Psoas muscle (tissue), 7 donors: ENCODE measurements at regions not wholly inside any gene's neighbourhood (a gene's known extent, or its start where the extent isn't known, plus 50 kb on each side); places are given as distances from the start of the nearest gene placed in this dataset.

Experiments used
- ATAC-seq, 4 donors: fragments of 200-7000 bp; cut with Tn5 transposase; one replicate each; pipeline ENCODE4 v1.9.1; 2020; ENCODE audit warnings: moderate library complexity in 3 of 4, mild to moderate bottlenecking in 2 of 4
- DNase-seq, 2 donors: peaks; one replicate each; pipeline ENCODE4 v3.0.0-alpha.2; 2020
- H3K27ac ChIP-seq: fragments of 200-600 bp; one replicate; pipeline ENCODE4 v1.8.0; 2022
- H3K27me3 ChIP-seq, 3 donors: fragments of 200-600 bp in 1 of 3; one replicate each; pipeline versions ENCODE4 v1.6.1 to v1.8.0; 2013 to 2022; ENCODE audit warnings: low read length in 2 of 3, mild to moderate bottlenecking in 2 of 3, moderate library complexity in 1 of 3; ENCODE audit not compliant: insufficient read depth in 3 of 3
- H3K36me3 ChIP-seq, 2 donors: fragments of 200-600 bp in 1 of 2; one replicate each; pipeline versions ENCODE4 v1.6.1 to v1.8.0; 2013 to 2022; ENCODE audit warnings: low read depth in 1 of 2, mild to moderate bottlenecking in 1 of 2, moderate library complexity in 1 of 2; ENCODE audit not compliant: insufficient read depth in 1 of 2
- H3K4me1 ChIP-seq: fragments of 200-600 bp; one replicate; pipeline ENCODE4 v1.8.0; 2022
- H3K4me3 ChIP-seq: fragments of 200-600 bp; one replicate; pipeline ENCODE4 v1.8.0; 2022; ENCODE audit warnings: mild to moderate bottlenecking
- H3K9me3 ChIP-seq: fragments of 200-600 bp; one replicate; pipeline ENCODE4 v1.8.0; 2022
- whole genome bisulfite sequencing, 3 donors: extraction: QIAGEN DNeasy Blood & Tissue Kit; methylation state at CpG; one replicate each; pipeline versions ENCODE4 v1.1.6 to v1.1.7; 2013; 5-methylcytosine and 5-hydroxymethylcytosine counted together
- intact Hi-C, 2 donors: fragments of 100-400 bp; cut with DNase I; formaldehyde crosslinking; loops; one replicate each; pipeline versions ENCODE4 v1.11.0 to v1.14.2; 2022
- TF ChIP-seq, protein P1 (sequence below): fragments of 200-600 bp; IDR thresholded peaks from one replicate; pipeline ENCODE4 v1.8.0; 2022; ENCODE audit warnings: antibody characterized with exemption
- donor health status: healthy with polysubstance abuse.
- donor health status: DM: no; HTN: no; CAD: no; lungs with moderate emphysema.
- donor health status: Bipolar disorder and iron deficiency.
- donor health status: healthy.
- donor health status: DM: yes; HTN: yes; CAD: no.
- donor health status: DM: no; HTN: no; CAD: no.
- donor health status: DM: yes; HTN: yes; CAD: no.

DNA sequence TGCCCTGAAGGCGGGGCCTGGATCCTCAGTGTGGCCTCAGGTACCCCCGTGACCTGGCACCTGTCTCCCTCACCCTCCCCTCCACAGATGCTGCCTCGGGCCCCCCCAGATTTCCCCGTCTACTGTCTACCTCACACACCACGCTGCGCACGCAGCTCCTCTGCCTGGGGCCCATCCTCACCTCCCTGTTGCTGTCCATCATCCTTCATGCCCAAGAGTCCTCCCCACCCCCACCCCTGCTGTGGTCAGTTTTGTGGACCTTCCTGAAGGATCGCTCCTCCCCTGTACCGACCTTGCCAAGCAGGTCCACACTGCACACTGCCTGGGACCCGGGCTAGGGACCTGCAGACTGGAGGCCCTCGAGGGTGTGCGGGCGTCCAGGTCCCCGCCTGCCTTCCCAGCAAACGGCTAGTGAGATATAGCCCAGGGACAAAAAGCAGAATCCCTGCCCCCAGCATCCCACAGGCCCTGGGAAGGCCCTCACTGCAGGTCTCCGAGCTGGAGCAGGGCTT is 197.4 kb upstream of the DIO3 start:
- TF ChIP-seq, protein P1, sequence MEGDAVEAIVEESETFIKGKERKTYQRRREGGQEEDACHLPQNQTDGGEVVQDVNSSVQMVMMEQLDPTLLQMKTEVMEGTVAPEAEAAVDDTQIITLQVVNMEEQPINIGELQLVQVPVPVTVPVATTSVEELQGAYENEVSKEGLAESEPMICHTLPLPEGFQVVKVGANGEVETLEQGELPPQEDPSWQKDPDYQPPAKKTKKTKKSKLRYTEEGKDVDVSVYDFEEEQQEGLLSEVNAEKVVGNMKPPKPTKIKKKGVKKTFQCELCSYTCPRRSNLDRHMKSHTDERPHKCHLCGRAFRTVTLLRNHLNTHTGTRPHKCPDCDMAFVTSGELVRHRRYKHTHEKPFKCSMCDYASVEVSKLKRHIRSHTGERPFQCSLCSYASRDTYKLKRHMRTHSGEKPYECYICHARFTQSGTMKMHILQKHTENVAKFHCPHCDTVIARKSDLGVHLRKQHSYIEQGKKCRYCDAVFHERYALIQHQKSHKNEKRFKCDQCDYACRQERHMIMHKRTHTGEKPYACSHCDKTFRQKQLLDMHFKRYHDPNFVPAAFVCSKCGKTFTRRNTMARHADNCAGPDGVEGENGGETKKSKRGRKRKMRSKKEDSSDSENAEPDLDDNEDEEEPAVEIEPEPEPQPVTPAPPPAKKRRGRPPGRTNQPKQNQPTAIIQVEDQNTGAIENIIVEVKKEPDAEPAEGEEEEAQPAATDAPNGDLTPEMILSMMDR, result no peak
- H3K27me3 ChIP-seq, result peaks cover 0 to 44% (median 4%) of the 10 kb centered on the region in 3 donors
- no peaks in the 10 kb centered on the region for H3K36me3 ChIP-seq
- ATAC-seq (no peak), DNase-seq (peak in 1 of 2 donors; percentile 51)
- intact Hi-C loops, result no loop called here
- peak overlapping the region; percentile 9 for H3K27ac ChIP-seq
- WGBS, 3 donors, result 39 to 60% (median 40%) methylated on average over 16 of the region's 16 CpGs
- H3K4me1 ChIP-seq, result no peaks in the 10 kb centered on the region
- no peak overlapping the region for H3K4me3 ChIP-seq
- H3K9me3 ChIP-seq, result no peaks in the 10 kb centered on the region

DNA sequence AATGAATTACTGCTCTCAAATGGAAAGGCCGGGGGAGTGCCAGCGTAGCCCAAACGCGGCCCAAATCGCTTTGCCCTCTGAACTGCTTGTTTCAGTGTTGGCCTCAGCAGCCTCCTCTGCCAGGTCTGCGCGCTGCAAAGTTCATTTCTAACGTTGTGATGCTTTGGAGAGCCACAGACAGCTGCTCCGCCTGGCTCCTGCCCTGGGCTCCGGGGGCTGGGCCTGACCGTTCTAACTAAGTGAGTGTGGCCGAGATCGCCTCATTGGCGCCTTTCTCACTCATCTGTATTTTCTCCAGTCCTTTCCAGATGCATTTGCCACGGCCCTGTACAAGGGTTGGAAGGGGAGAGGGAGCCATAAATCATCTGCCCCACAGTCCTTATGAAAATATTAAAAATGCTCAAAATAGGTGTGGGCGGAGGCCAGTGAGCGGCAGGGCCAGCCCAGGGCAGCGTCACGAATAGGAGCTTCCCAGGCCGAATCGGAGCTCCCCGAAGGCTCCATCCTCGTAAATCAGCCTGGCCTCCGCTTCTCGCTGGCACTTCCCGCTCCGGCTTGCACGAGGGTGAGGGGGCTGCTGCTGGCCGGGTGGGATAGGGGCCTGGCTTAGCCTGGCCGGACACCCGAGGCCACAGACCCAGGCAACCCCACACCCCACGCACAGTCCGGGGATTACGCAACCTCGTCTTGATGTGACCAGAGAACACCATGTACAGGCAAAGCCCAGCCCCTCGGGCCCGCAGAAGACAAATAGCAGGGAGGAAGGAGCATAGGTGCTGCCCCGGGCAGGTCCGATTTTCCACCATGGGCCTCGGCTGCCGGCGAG is 196.6 kb upstream of the DIO3 start:
- Histone ChIP-seq H3K36me3 (no peaks in the 10 kb centered on the region), H3K27me3 (peaks cover 0 to 36% (median 4%) of the 10 kb centered on the region in 3 donors), H3K4me3 (no peak overlapping the region), H3K27ac (peak overlapping the region; percentile 30), H3K9me3 (no peaks in the 10 kb centered on the region), H3K4me1 (no peaks in the 10 kb centered on the region)
- intact Hi-C loops, result no loop called here
- TF ChIP-seq, protein P1, result no peak
- peak; percentile 87 to 92 for DNase-seq
- ATAC-seq, result peak; percentile 58 to 76 (median 76)
- 18 to 31% (median 19%) methylated on average over 42 of the region's 42 CpGs for WGBS, 3 donors

DNA sequence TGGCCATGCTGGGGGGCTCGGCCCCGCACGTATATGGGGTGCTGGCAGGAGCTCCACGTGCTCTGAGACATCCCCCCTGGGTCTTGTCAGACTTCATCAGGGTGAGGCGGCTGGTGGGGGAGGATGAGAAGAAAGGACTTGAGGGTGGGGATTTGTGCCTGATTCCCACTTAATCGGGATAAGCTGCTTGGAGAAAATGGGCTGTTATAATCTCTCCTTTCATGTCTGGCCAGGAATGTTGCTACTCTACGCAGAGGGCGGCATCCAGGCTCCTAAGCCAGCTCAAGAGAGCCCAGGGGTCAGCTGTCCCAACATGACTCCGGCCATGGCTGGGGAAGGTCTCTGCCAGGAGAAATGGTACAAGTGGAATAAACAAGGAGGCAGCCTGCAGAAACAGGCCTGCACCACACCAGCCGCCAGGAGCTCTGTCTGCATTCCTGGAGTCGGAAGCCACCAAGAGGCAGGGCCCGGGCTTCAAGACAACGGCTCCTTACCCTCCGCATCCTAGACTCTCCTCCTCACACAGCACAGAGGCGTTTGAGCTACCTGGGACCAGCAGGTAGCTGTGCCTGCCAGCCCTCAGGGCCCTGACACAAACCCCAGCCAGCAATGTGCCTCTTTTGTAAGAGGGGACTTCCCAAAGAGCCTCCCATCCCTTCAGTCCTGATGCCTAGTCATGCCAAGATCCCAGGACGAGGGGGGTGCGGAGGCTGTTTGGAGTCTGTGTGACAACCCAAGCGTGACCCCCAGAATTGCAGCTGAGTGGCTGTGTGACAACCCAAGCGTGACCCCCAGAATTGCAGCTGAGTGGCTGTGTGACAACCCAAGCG is 195.8 kb upstream of the DIO3 start:
- DNase-seq (peak; percentile 46 to 72), ATAC-seq (peak in 2 of 4 donors; percentile 12 to 32)
- intact Hi-C loops, result no loop called here
- no peaks in the 10 kb centered on the region for H3K4me1 ChIP-seq
- H3K27me3 ChIP-seq, result peaks cover 0 to 34% (median 4%) of the 10 kb centered on the region in 3 donors
- peak overlapping the region; percentile 30 for H3K27ac ChIP-seq
- TF ChIP-seq, protein P1, result no peak
- no peak overlapping the region for H3K4me3 ChIP-seq
- no peaks in the 10 kb centered on the region for H3K36me3 ChIP-seq
- WGBS, 3 donors, result 36 to 49% (median 42%) methylated on average over 19 to 20 of the region's 20 CpGs
- H3K9me3 ChIP-seq, result no peaks in the 10 kb centered on the region

DNA sequence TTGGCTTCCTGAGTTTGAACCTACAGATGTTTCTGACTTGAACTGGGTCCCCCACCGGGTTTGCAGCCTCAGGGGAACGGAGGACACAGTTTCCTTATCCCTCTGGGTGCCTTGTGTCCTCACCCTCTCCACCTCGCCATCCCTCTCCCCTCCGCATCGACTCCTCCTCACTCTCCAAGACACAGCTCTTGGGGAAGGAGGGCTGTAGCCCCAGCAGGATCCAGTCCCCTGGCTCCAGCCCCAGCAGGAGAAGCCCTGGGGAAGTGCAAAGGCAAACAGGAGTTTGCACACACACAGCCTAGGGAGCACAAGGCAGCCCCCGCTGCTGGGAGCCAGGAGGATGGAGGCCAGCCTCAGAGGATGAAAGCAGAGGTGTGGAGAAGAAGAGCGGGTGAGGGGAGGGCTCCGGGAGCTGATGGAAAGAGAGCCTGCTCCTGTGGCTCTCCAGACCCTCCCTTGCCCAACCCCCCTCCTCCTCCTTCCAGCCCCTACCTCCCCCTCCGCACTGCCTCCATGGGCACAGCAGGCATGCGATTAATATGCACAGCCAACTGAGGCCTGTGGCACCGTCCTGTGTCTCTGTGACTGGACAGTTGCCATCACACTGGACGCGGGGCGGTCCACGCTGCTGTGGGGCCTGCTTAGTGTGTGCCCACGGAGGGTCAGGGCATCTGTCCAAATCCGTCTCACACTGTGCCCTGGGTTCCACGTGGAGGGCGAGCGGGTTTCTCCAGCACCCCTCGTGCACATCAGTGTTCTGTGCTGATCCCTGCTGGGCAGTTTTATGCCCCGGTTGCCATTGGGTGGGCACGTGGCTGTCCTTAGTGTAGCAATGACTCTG is 193.7 kb upstream of the DIO3 start:
- Histone ChIP-seq H3K4me1 (no peaks in the 10 kb centered on the region), H3K4me3 (no peak overlapping the region), H3K27me3 (peaks cover 0 to 34% (median 3%) of the 10 kb centered on the region in 3 donors), H3K36me3 (no peaks in the 10 kb centered on the region), H3K27ac (no peak overlapping the region), H3K9me3 (no peaks in the 10 kb centered on the region)
- 65 to 74% (median 71%) methylated on average over 22 to 23 of the region's 23 CpGs for WGBS, 3 donors
- TF ChIP-seq, protein P1, result no peak
- peak in 1 of 2 donors; percentile 29 for DNase-seq
- intact Hi-C loops, result no loop called here
- no peak for ATAC-seq
